NCI-H146 treated with DMSO at 0.1 percent for 48 hours (cell line): ENCODE measurements at regions not wholly inside any gene's neighbourhood (a gene's known extent, or its start where the extent isn't known, plus 50 kb on each side); places are given as distances from the start of the nearest gene placed in this dataset.
A peak's percentile ranks its signal among the peaks of the same experiment; 100 is the strongest.

Experiments
- DNase-seq: peaks from one replicate; lab custom pipeline; 2025; ENCODE audit not compliant: unreplicated experiment; lab: John Stamatoyannopoulos, UW

- no peak for DNase-seq
Observed at GRCh38 chr16:77132051-77132618, 58.9 kb upstream of the MON1B start.

- peak; percentile 88 for DNase-seq
Observed at GRCh38 chr16:77133706-77134105, 57.3 kb upstream of the MON1B start.

DNA sequence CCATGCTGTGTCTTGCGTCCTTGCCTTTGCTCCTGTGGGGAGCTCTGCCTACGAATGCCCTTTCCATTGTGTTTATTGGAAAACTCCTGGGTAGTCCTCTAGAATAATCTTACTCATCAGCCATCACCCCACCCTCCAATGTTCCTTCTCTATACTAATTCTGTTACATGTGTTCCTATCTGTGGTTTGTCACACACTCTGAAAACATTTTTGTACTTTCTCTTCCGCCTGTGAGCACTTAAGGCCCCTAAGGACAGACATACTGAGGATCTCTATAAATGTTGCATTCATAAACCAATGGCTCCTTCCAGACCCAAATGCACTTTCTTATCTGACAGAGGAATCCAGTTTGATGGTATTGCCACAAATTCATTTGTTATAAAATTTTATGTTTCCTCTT is 53.9 kb upstream of the MON1B start:
- DNase-seq, result no peak
